Ovary (tissue), 7 donors: ENCODE measurements at regions not wholly inside any gene's neighbourhood (a gene's known extent, or its start where the extent isn't known, plus 50 kb on each side); places are given as distances from the start of the nearest gene placed in this dataset.

Experiments
- DNase-seq, 5 donors: peaks; one replicate each; pipeline ENCODE4 v3.0.0-alpha.2; 2019 to 2020
- H3K27ac ChIP-seq, 2 donors: fragments of 200-600 bp; one replicate each; pipeline versions ENCODE4 v1.5.1 to v1.8.0; 2019 to 2022
- H3K27me3 ChIP-seq: fragments of 200-600 bp; one replicate; pipeline ENCODE4 v1.8.0; 2022
- H3K36me3 ChIP-seq: fragments of 200-600 bp; sonication (generic); one replicate; pipeline ENCODE4 v1.5.1; 2019
- H3K4me1 ChIP-seq: one replicate; pipeline ENCODE4 v1.8.1; 2013; ENCODE audit warnings: mild to moderate bottlenecking, moderate library complexity; ENCODE audit not compliant: insufficient read depth
- H3K4me3 ChIP-seq: fragments of 200-600 bp; sonication (generic); one replicate; pipeline ENCODE4 v1.5.1; 2017
- H3K9me3 ChIP-seq, 2 donors: fragments of 200-600 bp in 1 of 2; sonication (generic) in 1 of 2; one replicate each; pipeline versions ENCODE4 v1.5.1 to v1.8.1; 2013 to 2019; ENCODE audit warnings: mild to moderate bottlenecking in 1 of 2, moderate library complexity in 1 of 2
- CTCF ChIP-seq, 3 donors: fragments of 450-650 bp in 2 of 3; fragments of 200-600 bp in 1 of 3; IDR thresholded peaks; one replicate each; pipeline versions ENCODE4 v1.5.1 to v1.8.0; 2016 to 2022; ENCODE audit warnings: antibody characterized with exemption in 3 of 3, mild to moderate bottlenecking in 1 of 3
- EP300 ChIP-seq: sonication (generic); formaldehyde crosslinking; IDR thresholded peaks from one replicate; pipeline ENCODE4 v1.6.1; 2017; ENCODE audit warnings: antibody characterized with exemption
- POLR2A ChIP-seq: fragments of 450-650 bp; IDR thresholded peaks from one replicate; pipeline ENCODE4 v1.6.1; 2017; ENCODE audit warnings: antibody characterized with exemption, mild to moderate bottlenecking, moderate library complexity
- WGBS, 3 donors: extraction: QIAGEN DNeasy Blood & Tissue Kit in 1 of 3; methylation state at CpG; one replicate each; pipeline versions ENCODE4 v1.1.5 to v1.1.7; 2013 to 2017; 5-methylcytosine and 5-hydroxymethylcytosine counted together
- intact Hi-C, 4 donors: fragments of 100-400 bp; cut with DNase I; formaldehyde crosslinking; loops; one replicate each; pipeline versions ENCODE4 v1.11.0 to v1.15.1; 2022 to 2023
- donor health status: DM: no; HTN: no; CAD: no; lungs with moderate emphysema.
- donor health status: DM: no; HTN: no; CAD: no.
- donor health status: Bipolar disorder and iron deficiency.
- donor health status: DM: no; HTN: no; CAD: no.
- donor health status: DM: yes; HTN: yes; CAD: no.

- Histone ChIP-seq H3K9me3 (no peaks in the 10 kb centered on the region), H3K27me3 (no peaks in the 10 kb centered on the region), H3K36me3 (no peaks in the 10 kb centered on the region), H3K4me1 (peaks cover 4% of the 10 kb centered on the region), H3K27ac (no peak overlapping the region), H3K4me3 (no peak overlapping the region)
- DNase-seq: no peak
- intact Hi-C loops: no loop called here
- no peak for TF ChIP-seq CTCF (IDR thresholded peaks at IDR 0.05)
- TF ChIP-seq EP300: no peak
- TF ChIP-seq POLR2A: no peak
- WGBS, 3 donors: 94% methylated on average over 6 of the region's 6 CpGs
Observed at GRCh38 chr10:21176934-21177480, 279.9 kb upstream of the NEBL start.

- no peak overlapping the region for H3K27ac ChIP-seq
- H3K36me3 ChIP-seq: no peaks in the 10 kb centered on the region
- no peaks in the 10 kb centered on the region for H3K27me3 ChIP-seq
- TF ChIP-seq POLR2A (no peak), EP300 (no peak), CTCF (IDR thresholded peaks at IDR 0.05) (no peak)
- H3K9me3 ChIP-seq: no peaks in the 10 kb centered on the region
- no peak overlapping the region for H3K4me3 ChIP-seq
- WGBS, 3 donors: 95 to 97% (median 95%) methylated on average over 4 of the region's 4 CpGs
- peaks cover 4% of the 10 kb centered on the region for H3K4me1 ChIP-seq
- no peak for DNase-seq
- intact Hi-C loops: no loop called here
Observed at GRCh38 chr10:21175797-21176196, 278.7 kb upstream of the NEBL start.

- TF ChIP-seq POLR2A: no peak
- no peak for TF ChIP-seq CTCF (IDR thresholded peaks at IDR 0.05)
- TF ChIP-seq EP300: no peak
- Histone ChIP-seq H3K4me3 (peak overlapping the region; percentile 33), H3K4me1 (peaks cover 4% of the 10 kb centered on the region), H3K27me3 (no peaks in the 10 kb centered on the region), H3K9me3 (no peaks in the 10 kb centered on the region), H3K27ac (no peak overlapping the region), H3K36me3 (no peaks in the 10 kb centered on the region)
- no peak for DNase-seq
- WGBS, 3 donors: 47 to 55% (median 50%) methylated on average over 30 to 33 of the region's 33 CpGs
- intact Hi-C loops: no loop called here
Observed at GRCh38 chr10:21174715-21175495, 277.8 kb upstream of the NEBL start.

GRCh38 chr10:21173802-21174714 is 276.9 kb upstream of the NEBL start:
- H3K36me3 ChIP-seq: no peaks in the 10 kb centered on the region
- 1% methylated on average over 43 to 107 of the region's 107 CpGs for WGBS, 3 donors
- H3K27me3 ChIP-seq: no peaks in the 10 kb centered on the region
- H3K4me3 ChIP-seq: peak overlapping the region; percentile 33
- H3K9me3 ChIP-seq: no peaks in the 10 kb centered on the region
- intact Hi-C loops: no loop called here
- no peak overlapping the region for H3K27ac ChIP-seq
- peak; percentile 15 to 53 (median 31) for DNase-seq
- H3K4me1 ChIP-seq: peaks cover 4% of the 10 kb centered on the region
- no peak for TF ChIP-seq EP300
- TF ChIP-seq CTCF (IDR thresholded peaks at IDR 0.05): no peak
- TF ChIP-seq POLR2A: no peak
